Mammary epithelial cell (primary cell): ENCODE measurements at regions not wholly inside any gene's neighbourhood (a gene's known extent, or its start where the extent isn't known, plus 50 kb on each side); places are given as distances from the start of the nearest gene placed in this dataset.

ENCODE experiments used
- EZH2 ChIP-seq: IDR thresholded peaks from 2 replicates; pipeline ENCODE4 v1.6.1; 2012; ENCODE audit warnings: low read length, inconsistent platforms, borderline replicate concordance
- TF ChIP-seq, protein P1 (sequence below), 2 donors: IDR thresholded peaks in 1 of 2; conservative IDR thresholded peaks in 1 of 2; 2 replicates each; pipeline ENCODE4 v1.5.1; 2011 to 2012; ENCODE audit warnings: inconsistent platforms in 2 of 2, low read length in 2 of 2, mild to moderate bottlenecking in 2 of 2, control low read depth in 1 of 2, low read depth in 1 of 2; ENCODE audit not compliant: insufficient read depth in 1 of 2; ENCODE audit errors: extremely low read depth in 1 of 2

DNA sequence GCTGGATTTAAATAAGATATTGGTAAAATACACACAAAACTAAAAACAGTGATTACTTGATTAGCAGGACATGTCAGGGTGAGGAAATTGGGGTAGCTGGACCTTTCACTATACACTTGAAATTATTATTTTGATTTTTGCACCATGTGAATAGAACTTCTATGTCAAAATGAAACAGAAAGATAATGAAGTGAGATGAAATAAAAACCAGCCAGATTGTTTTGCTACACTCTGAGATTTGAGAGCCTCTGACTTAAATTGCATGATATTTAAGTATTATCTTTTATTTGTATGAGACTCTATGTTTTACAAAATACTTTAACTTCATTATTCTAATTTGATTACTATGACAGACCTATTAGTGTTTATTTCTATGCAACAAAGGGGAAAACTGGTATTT is 819.6 kb upstream of the ATXN8OS start:
- TF ChIP-seq, protein P1, sequence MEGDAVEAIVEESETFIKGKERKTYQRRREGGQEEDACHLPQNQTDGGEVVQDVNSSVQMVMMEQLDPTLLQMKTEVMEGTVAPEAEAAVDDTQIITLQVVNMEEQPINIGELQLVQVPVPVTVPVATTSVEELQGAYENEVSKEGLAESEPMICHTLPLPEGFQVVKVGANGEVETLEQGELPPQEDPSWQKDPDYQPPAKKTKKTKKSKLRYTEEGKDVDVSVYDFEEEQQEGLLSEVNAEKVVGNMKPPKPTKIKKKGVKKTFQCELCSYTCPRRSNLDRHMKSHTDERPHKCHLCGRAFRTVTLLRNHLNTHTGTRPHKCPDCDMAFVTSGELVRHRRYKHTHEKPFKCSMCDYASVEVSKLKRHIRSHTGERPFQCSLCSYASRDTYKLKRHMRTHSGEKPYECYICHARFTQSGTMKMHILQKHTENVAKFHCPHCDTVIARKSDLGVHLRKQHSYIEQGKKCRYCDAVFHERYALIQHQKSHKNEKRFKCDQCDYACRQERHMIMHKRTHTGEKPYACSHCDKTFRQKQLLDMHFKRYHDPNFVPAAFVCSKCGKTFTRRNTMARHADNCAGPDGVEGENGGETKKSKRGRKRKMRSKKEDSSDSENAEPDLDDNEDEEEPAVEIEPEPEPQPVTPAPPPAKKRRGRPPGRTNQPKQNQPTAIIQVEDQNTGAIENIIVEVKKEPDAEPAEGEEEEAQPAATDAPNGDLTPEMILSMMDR (conservative IDR thresholded peaks at IDR 0.05 in 1 of 2, IDR thresholded peaks at IDR 0.05 in 1 of 2; ENCODE audit: extremely low read depth in 1 of 2, insufficient read depth in 1 of 2, low read depth in 1 of 2, low read length in 2 of 2): no peak
- no peak for TF ChIP-seq EZH2
